SKM-1 treated with dmso at 0.1 percent for 144 hours (cell line): ENCODE measurements at regions not wholly inside any gene's neighbourhood (a gene's known extent, or its start where the extent isn't known, plus 50 kb on each side); places are given as distances from the start of the nearest gene placed in this dataset.
"Not testable (repeated sequence)": the region's sequence is repeated elsewhere in the genome, so short reads cannot be mapped to it uniquely, and the experiment has no call there.

ENCODE experiments used
- DNase-seq: peaks from one replicate; lab custom pipeline; 2025; ENCODE audit not compliant: unreplicated experiment; lab: John Stamatoyannopoulos, UW

GRCh38 chr2:238597638-238598528 lies 171.2 kb downstream of the ASB1 start:
- DNase-seq = no peak

- no peak for DNase-seq
Measured at GRCh38 chr2:238598802-238599530, 172.2 kb downstream of the ASB1 start.

GRCh38 chr2:238599549-238600505 lies 173.1 kb downstream of the ASB1 start:
- DNase-seq = no peak

GRCh38 chr2:238600506-238601432 lies 174.0 kb downstream of the ASB1 start:
- no peak for DNase-seq

GRCh38 chr2:238601433-238602222 lies 174.9 kb downstream of the ASB1 start:
- no peak for DNase-seq

- no peak for DNase-seq
Measured at GRCh38 chr2:238602223-238602960, 175.7 kb downstream of the ASB1 start.

- no peak for DNase-seq
Measured at GRCh38 chr2:238603596-238603995, 176.9 kb downstream of the ASB1 start.

- DNase-seq = no peak
Measured at GRCh38 chr2:238606311-238606710, 179.6 kb downstream of the ASB1 start.

- DNase-seq = no peak
Measured at GRCh38 chr2:238613610-238614009, 186.9 kb downstream of the ASB1 start.

GRCh38 chr2:238614376-238614775 lies 187.6 kb downstream of the ASB1 start:
- no peak for DNase-seq

- DNase-seq = no peak
Measured at GRCh38 chr2:238615187-238615586, 188.5 kb downstream of the ASB1 start.

- DNase-seq = no peak
Measured at GRCh38 chr2:238616681-238617080, 190.0 kb downstream of the ASB1 start.

- DNase-seq = not testable (repeated sequence)
Measured at GRCh38 chr2:238618494-238619283, 192.0 kb downstream of the ASB1 start.

- DNase-seq = no peak
Measured at GRCh38 chr2:238627899-238628298, 201.2 kb downstream of the ASB1 start.

GRCh38 chr2:238629064-238629463 lies 202.3 kb downstream of the ASB1 start:
- no peak for DNase-seq

- no peak for DNase-seq
Measured at GRCh38 chr2:238631491-238632180, 204.9 kb downstream of the ASB1 start.
